AG04450 (cell line): ENCODE measurements at regions not wholly inside any gene's neighbourhood (a gene's known extent, or its start where the extent isn't known, plus 50 kb on each side); places are given as distances from the start of the nearest gene placed in this dataset.

Source experiments
- CTCF ChIA-PET: fragments of 300-600, 350-600 bp; formaldehyde crosslinking; extraction: SDS; loops from one replicate; lab custom pipeline; 2022; ENCODE audit warnings: antibody characterized with exemption, inconsistent platforms; lab: Charles Lee
- POLR2A ChIA-PET: fragments of 350-600 bp; formaldehyde crosslinking; extraction: SDS; loops from one replicate; lab custom pipeline; 2021; ENCODE audit warnings: antibody characterized with exemption, inconsistent platforms; lab: Yijun Ruan, JAX
- DNase-seq: peaks from one replicate; pipeline ENCODE4 v3.0.0-alpha.2; 2011; ENCODE audit warnings: low read depth, low spot score
- H3K27ac ChIP-seq: one replicate; pipeline ENCODE4 v1.5.1; 2012; ENCODE audit warnings: low read depth, low read length, control low read depth
- H3K27me3 ChIP-seq: one replicate; pipeline ENCODE4 v1.6.0; 2012; ENCODE audit warnings: low read length; ENCODE audit not compliant: control insufficient read depth, insufficient read depth
- H3K4me3 ChIP-seq: 2 replicates; pipeline ENCODE4 v1.5.1; 2011; ENCODE audit warnings: mild to moderate bottlenecking, low read depth, low read length, control low read depth
- H3K9me3 ChIP-seq: 2 replicates; pipeline ENCODE4 v1.5.1; 2012; ENCODE audit warnings: low read length; ENCODE audit not compliant: control insufficient read depth, insufficient read depth
- CTCF ChIP-seq: IDR thresholded peaks from 2 replicates; pipeline ENCODE4 v1.5.1; 2011; ENCODE audit warnings: low read depth, low read length, control low read depth, inconsistent platforms

- TF ChIP-seq CTCF: no peak
- no peak overlapping the region for H3K4me3 ChIP-seq
- peaks cover 7% of the 10 kb centered on the region for H3K27me3 ChIP-seq
- H3K9me3 ChIP-seq: no peaks in the 10 kb centered on the region
- ChIA-PET CTCF (no interaction called here), POLR2A (no interaction called here)
- H3K27ac ChIP-seq: no peak overlapping the region
- no peak for DNase-seq
Measured at GRCh38 chr5:124353016-124353415, 393.4 kb downstream of the ZNF608 start.

- no peak overlapping the region for H3K4me3 ChIP-seq
- no peak for TF ChIP-seq CTCF
- H3K27me3 ChIP-seq: peaks cover 7% of the 10 kb centered on the region
- CTCF ChIA-PET: no interaction called here
- DNase-seq: no peak
- H3K27ac ChIP-seq: no peak overlapping the region
- H3K9me3 ChIP-seq: no peaks in the 10 kb centered on the region
- POLR2A ChIA-PET: no interaction called here
Measured at GRCh38 chr5:124352312-124352711, 394.1 kb downstream of the ZNF608 start.

GRCh38 chr5:124349931-124350330, 396.5 kb downstream of the ZNF608 start:
- Histone ChIP-seq H3K9me3 (no peaks in the 10 kb centered on the region), H3K27ac (no peak overlapping the region), H3K4me3 (no peak overlapping the region), H3K27me3 (peaks cover 4% of the 10 kb centered on the region)
- POLR2A ChIA-PET: no interaction called here
- DNase-seq: no peak
- CTCF ChIA-PET: no interaction called here
- TF ChIP-seq CTCF: no peak

GRCh38 chr5:124343451-124343867, 403.0 kb downstream of the ZNF608 start:
- ChIA-PET POLR2A (interaction anchor here (0.5 kb wide), 1 partner anchor 393 kb away, joined by 4 read pairs; no protein-coding TSS in a partner anchor), CTCF (no interaction called here)
- no peak for TF ChIP-seq CTCF
- H3K4me3 ChIP-seq: no peak overlapping the region
- peaks cover 2% of the 10 kb centered on the region for H3K27me3 ChIP-seq
- no peaks in the 10 kb centered on the region for H3K9me3 ChIP-seq
- H3K27ac ChIP-seq: no peak overlapping the region
- DNase-seq: peak; percentile 79

- no peak for DNase-seq
- TF ChIP-seq CTCF: no peak
- POLR2A ChIA-PET: interaction anchor here (0.5 kb wide), 1 partner anchor 393 kb away, joined by 4 read pairs; no protein-coding TSS in a partner anchor
- Histone ChIP-seq H3K9me3 (no peaks in the 10 kb centered on the region), H3K27me3 (no peaks in the 10 kb centered on the region), H3K4me3 (no peak overlapping the region), H3K27ac (no peak overlapping the region)
- CTCF ChIA-PET: no interaction called here
Measured at GRCh38 chr5:124342986-124343385, 403.5 kb downstream of the ZNF608 start.
